HG02610 (cell line): ENCODE measurements at regions not wholly inside any gene's neighbourhood (a gene's known extent, or its start where the extent isn't known, plus 50 kb on each side); places are given as distances from the start of the nearest gene placed in this dataset.

Experiments used
- ATAC-seq: cut with Tn5 transposase; IDR thresholded peaks from one replicate; pipeline ENCODE4 v1.9.1; 2021; ENCODE audit warnings: mild to moderate bottlenecking, moderate library complexity; ENCODE audit not compliant: unreplicated experiment

DNA sequence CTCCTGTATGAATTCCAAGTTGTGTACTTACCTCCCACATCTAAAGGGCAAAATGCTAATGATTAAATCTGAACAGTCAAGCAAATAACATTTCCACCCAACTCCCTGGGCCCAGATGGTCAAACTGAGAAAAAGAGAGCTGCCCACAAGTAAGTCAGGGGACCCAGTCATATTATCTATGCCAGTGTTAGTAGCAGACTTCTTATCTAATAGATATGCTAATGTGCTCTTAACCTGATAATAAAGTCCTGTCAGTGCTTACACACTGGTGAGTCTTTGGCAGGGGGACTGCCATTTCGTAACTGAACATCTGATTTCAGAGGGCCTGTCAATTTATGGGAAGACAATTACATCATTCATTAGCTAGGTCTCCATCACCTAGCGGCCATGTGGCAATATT, 292.3 kb upstream of the WWC1 start:
- no peak for ATAC-seq

DNA sequence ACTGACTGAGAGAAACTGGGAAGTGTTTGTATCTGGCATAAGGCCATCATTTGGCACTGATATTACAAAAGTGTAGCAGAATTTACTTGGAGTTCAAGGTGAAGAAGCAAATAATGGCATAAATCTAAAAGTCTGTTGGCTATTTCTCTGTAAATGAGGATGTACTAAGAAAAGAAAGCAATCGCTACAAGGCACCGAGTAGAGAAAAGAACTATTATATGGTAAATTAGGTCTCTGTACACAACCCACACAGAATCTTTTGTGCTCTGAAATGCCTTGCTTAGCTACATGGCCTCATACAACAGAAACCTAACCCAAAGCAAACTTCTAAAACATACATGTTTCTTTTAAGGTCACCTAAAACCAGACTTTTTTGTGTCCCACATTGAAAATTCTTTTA, 290.1 kb upstream of the WWC1 start:
- ATAC-seq = no peak

DNA sequence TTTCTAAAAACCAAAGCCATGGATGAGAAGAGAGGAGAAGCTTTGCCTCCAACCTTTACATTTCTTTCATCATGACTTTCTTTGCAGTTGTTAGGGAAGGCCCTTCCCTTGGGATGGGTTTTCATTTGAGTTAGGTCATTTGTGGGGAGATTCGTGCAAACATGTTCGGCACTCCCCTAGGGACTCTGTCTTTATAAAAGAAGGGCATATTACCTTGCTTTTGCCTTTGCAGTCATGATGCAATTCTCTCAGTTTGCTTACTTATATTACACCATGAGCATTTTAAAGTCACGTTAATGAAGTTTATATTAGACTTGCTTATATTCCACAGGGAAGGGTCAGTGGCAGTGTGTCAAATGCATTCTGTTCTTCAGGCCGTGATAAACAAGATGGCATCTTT, 289.3 kb upstream of the WWC1 start:
- no peak for ATAC-seq

DNA sequence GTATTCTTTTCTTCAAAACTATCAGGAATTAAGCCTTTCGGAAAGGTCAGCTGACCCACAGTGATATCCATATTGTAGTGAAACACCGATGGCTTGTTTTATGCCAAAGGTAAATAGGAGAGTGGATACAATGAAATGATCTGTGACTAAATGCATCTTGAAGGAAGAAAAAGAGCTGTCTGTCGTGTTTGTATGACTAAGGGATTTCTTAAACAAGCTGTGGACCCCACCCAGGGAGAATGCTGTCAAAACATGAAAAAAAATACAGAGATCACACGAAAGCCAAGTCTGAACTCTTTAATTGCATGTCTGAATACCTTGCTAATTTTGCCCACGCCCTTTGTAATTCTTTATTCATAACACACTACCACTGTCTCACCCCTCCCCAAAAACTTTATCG, 286.4 kb upstream of the WWC1 start:
- ATAC-seq = no peak

DNA sequence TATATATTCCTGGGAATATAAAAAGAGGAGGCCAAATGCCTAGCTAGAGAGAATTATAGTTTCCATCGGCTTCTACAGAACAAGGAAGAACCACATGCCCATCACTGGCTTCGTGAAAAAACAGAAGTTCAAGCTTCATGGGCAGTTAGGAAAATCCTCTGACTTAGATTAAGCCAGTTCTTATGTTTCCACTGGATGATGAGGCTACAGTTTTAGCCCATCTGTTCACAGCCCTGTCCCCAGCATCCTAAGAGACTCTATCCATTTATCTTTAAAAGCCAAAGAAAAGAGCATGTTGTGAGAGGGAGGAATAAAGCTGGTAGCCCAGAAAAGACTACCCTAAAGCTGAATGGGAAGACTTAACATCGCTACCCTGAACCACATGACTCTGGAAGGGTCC, 285.5 kb upstream of the WWC1 start:
- no peak for ATAC-seq

DNA sequence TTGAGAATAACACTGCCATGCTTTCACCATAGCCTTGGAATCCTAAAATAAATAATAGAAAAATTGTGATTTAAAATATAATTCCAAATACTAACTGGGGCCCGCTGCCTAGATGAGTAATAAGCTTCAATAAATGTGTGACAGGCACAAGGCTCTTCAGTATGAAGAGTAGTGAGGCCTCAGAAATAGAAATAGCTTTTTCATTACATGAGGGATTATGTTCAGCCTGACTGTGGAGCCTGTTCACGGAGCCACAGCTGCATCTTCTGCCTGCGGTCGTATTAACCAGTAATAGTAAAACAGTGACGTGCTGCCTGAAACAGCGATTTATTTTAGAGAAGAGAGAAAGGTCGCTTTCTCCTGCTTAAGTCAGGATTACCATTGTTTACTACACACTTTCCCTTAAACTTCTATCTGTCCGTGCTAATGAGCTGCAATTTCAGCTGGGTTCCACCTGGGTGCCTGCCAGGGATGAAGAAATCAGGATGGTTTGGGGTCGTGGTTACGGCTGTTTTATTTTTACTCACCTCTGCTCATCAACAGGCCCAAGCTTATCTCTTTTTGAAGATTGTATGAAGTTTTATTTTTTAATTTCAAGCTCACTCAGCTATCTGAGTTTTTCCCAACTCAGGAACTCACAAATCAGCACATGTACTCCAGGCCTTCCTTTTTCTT, 284.9 kb upstream of the WWC1 start:
- no peak for ATAC-seq

DNA sequence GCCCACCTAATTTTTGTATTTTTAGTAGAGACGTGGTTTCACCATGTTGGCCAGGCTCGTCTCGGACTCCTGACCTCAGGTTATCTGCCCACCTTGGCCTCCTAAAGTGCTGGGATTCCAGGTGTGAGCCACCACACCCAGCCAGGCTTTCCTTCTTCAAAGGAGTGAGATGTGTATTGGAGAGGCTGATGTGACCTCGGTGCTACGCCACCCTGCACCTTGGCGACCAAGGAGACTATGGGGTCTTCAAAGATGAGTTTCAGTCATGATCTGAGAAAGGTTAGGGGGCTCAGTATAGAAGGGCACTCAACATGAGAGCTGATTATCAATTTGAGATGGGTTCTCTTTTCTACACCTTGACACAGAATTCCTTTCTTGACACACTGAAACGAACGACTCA, 284.2 kb upstream of the WWC1 start:
- no peak for ATAC-seq

DNA sequence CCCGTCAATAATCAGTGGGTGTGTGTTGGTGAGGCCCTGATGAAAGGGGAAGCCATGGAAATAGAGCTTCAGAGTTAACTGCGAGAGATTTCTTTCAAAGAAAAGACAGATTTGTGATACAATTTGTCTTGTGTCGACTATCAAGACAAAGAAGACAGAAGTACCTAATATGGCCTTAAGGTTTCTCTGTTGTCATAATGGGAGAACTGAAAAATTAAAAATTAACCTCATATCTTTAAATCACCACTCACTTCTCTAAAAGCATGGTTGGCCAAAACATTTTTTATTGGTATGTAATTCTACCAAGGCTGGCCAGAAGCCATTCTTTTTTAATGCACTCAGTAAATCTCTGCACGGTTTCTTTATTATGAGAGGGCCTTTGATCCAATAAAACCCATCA, 282.9 kb upstream of the WWC1 start:
- no peak for ATAC-seq

DNA sequence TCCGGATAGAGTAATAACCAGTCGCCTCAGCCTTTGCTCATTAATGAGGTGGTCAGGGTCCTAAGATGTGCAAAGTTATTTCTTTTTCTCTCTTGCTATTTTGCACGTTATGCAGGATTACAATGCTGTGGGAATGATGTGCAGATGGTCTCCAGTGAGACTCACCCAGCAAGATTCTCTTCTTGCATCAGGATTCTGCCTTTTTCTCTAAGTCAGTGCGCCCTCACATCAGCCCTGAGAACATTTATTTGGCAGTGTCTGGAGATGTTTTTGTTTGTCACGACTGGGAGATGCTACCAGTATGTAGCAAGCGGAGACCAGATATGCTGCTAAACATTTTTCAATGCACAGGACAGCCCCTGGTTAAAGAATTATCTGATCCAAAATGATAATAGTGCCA, 280.3 kb upstream of the WWC1 start:
- no peak for ATAC-seq

DNA sequence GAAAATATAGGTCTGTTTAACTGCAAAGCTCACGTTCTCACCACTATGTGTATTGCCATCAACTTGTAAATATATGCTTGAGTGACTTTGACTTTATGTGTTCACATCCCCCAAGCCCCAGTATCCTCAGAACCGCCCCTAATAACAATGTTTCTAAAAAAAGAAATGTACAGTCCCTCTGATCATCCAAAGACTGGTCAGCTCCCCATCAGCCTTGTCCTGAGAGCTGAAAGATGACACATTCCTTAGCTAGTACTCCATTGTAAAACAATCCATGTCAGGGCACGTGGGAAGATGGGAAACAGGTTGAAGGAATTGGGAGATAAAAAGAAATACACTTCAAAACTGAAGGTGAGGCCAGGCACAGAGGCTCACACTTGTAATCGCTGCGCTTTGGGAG, 279.4 kb upstream of the WWC1 start:
- ATAC-seq = no peak

DNA sequence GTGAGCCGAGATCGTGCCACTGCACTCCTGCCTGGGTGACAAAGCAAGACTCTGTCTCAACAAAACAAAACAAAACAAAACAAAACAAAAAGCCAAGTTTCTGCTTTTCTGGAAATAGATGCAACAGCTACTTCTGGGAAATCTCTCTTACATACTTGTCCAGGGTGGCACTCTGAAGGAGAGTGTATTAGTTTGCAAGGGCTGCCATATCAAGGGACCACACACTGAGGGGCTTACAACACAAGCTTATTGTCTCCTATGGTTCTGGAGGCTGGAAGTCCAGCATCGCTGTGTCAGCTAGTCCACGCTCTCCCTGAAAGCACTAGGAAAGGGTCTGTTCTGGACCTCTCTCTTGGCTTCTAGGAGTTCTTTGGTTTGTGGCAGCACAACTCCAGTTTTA, 277.9 kb upstream of the WWC1 start:
- ATAC-seq = no peak

DNA sequence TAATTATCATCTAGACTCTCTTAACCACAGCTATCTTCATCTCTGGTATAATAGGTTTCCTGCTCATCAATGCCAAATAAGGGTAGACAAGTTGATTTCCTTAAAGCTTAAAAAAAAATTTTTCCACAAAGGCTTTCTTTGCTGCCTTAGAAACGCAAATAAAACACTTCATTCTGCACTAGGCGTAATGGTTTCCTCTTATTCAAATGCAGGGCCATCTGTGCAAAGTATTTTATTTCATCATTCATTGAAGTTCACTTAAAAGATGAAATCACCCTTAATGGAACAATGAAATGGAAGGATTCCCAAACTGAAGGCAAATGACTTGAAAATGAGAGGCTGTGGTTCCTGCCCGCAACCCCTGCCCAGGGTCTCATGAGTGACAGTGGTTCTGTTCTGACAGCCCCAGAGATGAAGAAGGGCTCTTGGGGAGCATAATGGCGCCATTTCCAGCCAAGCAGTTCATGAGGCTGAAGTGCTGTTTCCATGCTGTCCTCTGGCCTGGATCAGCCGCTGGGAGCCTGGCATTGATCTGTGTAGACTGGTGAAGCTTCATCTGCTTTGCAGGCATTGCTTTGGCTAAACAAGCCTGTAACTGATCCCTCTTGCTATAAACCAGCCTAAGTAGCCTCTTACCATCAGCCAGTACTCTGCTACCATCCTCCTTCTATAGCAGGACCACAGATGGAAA, 276.9 kb upstream of the WWC1 start:
- no peak for ATAC-seq

DNA sequence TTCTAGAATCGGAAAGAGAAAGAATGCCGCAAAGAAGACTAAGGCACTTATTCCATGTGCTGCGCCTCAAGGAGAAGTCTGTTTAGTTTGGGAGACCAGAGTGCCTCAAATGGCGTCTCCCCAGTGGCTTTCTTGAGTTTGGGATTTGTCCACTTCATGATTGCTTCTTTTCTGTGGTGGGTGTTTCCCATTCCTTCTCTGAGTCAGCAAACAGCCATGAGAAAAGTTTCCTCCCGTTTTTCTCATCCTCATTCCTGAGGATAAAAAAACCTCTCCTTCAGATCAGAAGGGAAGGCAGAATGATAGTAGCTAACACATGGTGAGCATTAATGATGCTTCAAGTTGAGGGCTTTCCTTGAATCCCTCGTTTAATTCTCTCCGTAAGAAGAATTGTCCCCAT, 275.9 kb upstream of the WWC1 start:
- ATAC-seq = no peak

DNA sequence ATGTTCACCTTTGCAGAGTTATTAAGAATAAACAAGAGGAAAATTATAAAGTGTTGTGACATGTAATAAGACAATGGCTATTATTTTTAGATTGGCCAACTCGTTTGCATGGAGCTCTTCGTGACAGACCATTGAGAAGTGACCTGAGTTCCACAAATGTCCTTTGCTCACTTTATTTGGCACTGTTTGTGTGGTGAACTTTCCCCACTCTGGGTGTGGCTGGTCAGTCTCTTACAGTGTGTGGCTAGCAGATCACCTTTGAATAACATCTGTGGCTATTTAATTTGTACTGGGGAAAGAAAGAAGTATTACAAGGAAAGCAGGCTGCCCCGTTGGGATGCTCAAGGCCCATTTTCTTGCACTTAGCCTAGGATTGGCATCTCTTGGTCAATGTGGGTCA, 274.1 kb upstream of the WWC1 start:
- no peak for ATAC-seq

DNA sequence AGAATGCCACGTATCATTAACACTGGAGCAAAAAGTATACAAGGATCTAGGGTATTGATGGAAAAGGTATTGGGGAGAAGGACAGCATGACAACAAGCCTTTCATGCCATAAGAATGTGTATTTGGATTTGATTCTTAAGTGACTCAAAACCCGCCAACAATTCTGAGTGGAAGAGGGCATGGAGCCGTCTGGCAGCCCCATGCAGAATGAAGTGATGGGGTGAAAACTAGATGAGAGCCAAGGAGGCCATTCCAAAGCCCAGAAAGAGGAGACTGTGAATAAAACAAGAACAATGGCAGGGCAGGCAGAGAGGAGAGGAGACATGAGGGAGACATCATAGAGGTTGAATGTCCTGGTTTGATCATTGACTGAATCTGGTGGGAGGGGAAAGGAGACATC, 272.3 kb upstream of the WWC1 start:
- ATAC-seq = no peak

DNA sequence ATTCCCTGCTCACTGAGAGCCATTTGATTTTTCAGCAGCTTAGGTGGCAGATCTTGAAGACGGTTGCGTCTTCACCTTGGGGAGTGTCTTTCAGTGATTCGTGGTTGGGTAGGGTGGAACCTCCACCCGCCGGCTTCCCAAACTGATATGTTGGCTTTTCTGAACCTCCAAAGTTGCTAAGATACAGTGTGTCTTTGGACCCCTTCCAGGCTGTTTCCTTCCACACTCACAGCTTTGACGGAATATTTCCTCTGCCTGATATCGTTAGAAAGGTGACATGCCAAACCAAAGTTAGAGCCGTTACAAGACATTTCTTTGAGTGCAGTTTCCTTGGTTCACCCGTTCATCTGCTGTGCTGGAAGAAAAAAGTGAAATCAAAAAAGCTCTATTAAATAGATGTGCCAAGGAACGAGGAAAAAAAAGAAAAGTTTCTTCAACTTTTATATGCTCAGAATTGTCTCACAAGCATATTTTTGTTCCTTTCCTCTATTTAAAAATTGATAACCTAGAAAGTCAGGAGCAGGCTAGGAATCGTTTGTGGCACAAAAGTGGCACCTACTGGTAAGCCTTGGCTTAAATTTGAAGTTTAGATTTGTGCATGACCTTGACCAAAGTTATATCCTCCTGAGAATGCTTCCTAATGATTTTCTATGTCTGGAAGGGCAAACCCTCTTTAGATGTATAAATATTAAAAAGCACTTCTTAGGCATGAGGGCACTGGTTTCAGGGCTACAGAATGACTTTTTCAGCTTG, 270.7 kb upstream of the WWC1 start:
- ATAC-seq = no peak

DNA sequence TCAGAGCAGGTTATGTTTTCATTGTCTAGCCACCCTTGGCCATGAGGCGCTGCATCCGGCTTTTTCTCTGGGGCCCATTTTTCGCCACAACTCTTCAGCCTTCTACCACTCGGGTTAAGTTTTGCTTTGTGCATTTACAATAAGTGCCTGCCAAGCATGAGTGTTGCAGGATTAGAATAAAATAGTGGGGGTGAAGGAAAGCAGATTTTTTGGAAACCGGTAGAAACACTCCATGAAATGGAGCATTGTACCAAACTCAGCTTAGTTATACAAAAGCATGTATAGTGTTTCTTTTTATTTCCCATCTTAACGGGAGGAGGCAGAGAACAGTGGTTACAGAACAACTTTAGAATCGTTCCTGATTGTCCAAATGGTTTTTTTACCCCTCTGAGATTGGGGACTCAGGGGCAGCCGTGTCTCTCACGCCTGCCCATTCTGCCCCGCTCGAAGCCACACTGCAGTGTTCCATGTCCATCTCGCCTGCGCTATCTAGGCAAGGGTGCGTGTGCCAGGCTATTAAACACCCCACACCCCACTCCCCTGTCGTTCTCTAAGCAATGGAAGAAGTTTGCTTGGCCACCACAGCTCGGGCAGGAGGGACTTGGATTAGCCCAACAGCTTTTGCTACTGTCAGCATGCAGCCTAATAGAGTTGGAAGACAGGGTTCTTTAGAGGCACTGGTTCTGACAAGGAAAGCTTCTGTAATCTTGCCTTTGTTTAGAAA, 268.8 kb upstream of the WWC1 start:
- ATAC-seq = no peak

DNA sequence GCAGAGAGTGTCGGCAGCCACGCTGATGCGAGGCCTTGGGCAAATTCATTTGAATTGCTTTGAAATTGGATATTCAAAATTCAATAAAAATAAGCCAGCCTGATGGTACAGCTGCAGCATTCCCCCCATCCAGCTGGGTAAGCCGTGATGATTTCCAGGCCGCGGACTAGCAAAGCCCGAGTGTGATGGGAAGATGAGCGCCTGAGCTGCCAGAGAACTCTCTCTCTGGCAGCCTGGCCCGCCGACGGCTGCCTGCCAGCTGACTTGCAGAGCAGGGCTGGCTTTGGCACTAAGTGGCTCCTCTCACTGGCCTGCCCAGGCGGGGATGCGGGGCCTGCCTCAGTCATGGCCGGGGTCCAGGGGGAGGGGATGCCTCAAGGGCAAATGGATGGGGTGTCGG, 268.3 kb upstream of the WWC1 start:
- no peak for ATAC-seq

DNA sequence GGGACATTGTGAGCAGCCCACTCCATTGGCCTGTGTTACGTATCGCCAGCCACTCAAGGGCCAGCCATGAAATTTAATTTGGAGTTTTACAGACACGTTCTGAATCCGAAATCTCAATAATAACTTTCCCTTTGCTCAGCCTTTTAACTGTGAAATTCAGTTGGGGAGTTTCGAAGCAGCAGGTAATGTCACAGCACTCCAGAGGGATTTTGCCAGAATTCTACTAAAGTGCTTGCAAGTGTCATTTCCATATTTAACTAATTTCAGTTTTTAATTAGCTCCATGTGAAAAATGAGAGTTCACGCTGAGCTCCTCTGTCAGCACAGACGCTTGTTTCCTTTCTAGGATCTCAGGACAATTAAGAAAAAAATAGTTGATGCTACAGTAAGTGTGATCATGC, 267.1 kb upstream of the WWC1 start:
- no peak for ATAC-seq

DNA sequence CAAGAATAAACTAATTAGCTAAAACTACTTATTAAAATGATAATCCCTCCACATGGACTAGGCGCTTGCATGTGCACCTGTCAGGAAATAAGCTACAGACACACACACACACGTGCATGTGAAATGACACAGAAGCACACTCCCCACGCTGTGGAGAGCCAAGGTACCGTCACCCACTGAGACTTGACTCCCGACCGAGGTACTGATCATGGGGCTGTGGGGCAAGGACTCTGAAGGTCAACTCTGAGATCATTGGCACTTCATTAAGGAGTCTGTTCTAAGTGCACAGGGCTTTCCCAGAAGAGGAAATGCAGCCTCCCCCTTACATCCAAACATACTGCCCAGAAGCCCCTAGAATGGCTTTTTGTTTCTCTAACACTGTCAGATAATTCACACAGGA, 264.4 kb upstream of the WWC1 start:
- ATAC-seq = no peak

DNA sequence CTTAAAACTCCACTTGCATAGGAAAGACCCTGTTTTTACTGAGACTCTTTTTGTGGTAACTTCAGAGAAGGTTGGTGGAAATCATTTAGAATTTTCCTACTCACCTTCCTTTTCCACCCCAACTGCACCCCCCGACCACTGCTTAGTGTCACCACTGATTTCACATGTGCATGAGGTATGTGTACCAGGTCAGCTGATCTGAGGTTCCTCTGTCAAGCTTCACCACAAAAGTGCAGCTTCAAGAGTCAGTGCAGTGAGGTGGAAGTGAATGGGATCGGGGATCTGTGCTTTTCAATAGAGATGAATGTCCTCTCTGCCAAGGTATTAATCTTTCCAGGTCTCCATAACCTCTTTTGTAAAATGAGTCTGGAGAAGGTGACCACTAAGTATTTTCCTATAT, 260.5 kb upstream of the WWC1 start:
- no peak for ATAC-seq

DNA sequence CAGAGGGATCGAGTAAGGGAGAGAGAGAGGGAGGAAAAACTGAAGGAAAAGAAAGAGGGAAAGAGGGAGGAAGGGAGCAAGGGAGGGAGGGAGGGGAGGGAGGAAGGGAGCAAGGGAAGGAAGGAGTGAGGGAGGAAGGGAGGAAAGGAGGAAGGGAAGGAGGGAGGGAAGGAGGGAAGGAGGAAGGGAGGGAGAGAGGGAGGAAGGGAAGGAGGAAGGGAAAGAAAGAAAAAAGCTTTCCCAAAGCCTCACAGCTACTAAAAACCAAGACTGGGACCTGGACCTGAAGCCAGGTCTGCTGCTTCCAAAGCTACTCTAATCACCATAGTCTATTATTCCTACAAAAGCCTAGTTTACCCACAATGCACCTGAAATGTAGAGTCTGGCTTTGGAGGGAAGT, 259.8 kb upstream of the WWC1 start:
- ATAC-seq = no peak
